GM04504 (cell line): ENCODE measurements at regions not wholly inside any gene's neighbourhood (a gene's known extent, or its start where the extent isn't known, plus 50 kb on each side); places are given as distances from the start of the nearest gene placed in this dataset.

ENCODE experiments used
- DNase-seq: peaks from one replicate; pipeline ENCODE4 v3.0.0-alpha.2; 2012; ENCODE audit warnings: low read depth

DNA sequence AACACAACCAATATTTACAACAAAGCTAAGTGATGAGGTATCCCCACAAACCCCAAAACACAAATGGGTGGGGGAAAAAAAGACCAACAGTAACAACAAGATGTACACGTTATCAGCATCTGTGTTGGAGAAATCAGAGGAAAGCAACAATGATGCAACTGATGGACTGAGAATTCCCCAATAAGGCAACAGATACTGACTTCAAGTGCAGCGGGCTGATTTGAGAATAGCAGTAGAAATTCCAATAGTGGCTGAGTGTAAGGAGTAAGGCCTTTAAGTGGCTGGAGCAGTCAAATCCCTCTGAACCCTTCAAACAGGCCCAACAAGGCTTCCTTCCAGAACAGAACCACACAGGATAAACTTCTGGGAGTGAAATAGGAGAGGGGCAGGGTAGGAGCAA is 97.6 kb downstream of the TM2D1 start:
- DNase-seq: no peak

DNA sequence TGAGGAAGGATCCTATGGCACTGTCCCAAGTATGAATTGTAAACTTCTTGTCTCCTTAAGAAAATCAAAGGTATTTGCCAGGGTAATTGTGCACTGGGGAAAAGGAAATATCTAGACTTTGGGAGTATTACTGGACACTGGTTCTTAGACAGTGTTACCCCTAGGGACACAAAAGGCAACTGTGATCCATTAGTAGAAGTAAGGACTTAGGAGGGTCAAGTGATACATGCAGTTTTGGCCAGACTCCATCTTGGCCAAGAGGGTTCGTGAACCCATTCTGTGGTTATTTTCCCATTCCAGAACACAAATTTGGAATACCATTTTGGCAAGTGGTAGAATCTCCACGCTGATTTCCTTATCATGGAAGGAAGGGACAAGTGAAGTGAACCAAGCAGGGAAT is 98.1 kb downstream of the TM2D1 start:
- no peak for DNase-seq

DNA sequence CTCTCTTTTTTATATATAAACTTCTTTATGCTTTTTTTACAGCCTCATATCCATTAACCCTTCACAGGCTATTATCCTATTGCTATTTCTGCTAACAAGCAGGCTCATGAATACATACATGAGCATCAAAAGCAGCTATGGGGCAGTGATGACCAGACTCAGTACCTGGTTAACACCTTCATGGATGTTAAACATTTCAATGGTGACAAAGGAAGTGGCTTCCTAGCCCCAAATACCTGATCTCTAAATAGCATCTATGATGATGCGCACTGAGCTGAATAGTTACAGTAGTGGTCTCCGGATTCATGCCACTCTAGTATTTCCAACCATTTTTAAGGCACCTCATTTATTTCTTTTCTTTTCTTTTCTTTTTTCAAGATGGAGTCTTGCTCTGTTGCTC is 101.1 kb downstream of the TM2D1 start:
- no peak for DNase-seq

DNA sequence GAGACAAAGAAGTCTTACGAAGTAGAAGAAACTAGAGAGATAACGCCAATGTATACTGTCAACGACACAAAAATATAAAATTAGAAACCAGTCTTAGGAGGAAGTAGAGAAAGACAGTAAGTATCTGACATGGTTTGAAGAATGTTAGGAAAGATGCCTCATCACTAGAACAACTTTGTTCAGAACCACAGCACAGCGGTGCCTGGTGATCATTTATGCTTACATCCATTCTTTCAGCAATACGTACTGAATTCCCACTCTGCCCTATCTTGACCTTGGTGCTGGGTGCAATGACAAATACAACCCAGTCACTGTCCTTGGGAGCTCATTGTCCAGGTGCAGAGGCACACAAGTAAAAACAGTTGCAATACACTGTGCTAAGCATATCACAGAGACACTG is 104.4 kb downstream of the TM2D1 start:
- no peak for DNase-seq

DNA sequence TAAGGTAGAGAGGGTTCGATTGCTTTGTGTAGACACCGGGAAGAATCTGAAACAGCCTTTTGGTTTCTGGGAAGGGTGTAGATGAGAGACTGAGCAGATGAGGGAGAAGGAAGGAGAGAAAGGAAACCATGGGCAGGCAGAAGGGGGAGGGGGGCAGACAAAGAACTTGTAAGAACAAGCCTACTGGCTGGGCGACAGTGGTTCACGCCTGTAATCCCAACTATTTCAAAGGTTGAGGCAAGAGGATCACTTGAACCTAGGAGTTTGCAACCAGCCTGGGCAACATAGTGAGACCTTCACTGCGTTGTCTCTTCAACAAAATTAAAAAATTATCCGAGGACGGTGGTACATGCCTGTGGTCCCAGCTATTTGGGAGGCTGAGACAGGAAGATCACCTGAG is 106.2 kb downstream of the TM2D1 start:
- no peak for DNase-seq

DNA sequence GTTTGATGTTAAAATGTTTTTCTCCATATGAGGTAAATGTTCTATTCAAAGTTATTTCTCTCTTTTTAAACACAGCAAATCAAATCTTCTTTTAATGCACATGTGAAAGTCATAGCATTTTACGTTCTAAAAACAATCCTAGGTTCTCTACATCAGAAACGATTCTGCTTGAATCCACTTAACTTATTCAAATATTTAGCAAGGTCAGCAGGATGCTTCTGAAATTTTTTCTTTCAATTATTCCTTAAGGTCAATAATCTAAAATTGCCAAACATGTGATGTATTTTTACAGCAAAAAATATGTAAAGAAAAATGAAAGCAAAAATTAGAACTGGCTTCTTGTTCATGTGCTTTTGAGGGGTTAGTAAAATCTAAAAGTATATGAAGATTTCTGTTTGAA is 106.7 kb downstream of the TM2D1 start:
- DNase-seq: no peak

DNA sequence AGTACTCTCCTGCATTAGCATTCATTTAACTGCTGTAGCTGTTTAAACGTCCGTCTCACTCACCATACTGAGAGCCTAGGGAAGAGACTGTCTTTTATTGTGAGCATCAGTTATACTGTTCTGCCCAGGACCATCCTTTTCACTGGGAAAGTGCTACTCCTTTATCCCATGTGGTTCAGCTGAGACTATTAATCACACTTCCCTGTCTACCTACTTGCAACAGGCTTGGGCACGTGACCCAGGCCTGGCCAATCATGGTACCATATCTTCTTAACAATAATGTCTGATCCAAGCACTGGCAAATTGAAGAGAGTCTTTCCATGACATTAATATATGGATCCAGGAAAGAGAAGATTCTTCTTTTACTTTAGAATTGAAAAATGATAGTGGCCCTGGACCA is 108.1 kb downstream of the TM2D1 start:
- no peak for DNase-seq

DNA sequence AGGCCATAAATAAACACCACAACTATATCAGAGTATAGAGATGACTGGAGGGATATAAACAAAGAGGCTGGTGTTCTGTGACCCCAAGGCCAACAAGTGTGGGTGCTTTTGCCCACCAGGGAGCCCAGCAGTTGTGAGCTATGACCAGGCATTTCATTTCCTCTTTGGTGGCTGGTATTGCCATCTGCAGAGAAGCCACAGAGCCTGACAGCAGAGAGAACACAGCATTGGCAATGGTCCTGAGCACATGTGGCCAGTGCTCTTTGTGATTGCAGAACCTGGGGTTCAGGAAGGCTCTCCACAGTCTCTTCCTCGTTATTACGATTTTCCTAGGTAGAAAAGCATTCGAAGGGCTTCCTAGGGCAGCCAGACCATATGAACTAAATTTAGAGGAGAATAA is 112.3 kb downstream of the TM2D1 start:
- no peak for DNase-seq

DNA sequence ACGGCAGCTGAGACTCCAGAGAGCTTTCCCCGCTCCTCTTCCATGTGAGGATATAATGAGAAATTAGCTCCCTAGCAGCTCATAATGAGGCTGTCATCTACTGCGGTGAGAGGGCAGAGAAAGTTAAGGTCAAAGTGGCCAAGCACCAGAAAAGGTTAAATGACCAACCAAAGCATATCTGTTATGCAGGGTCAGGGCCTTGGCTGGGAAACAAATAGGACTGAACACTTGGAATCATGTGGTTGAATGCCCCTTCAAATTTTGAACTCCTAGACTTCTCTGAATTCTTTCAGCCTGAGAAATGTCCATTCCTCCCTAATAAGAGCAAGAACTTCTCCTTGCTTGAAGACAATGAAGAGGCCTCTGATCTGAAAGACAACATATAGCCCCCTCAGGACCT is 115.9 kb downstream of the TM2D1 start:
- no peak for DNase-seq

DNA sequence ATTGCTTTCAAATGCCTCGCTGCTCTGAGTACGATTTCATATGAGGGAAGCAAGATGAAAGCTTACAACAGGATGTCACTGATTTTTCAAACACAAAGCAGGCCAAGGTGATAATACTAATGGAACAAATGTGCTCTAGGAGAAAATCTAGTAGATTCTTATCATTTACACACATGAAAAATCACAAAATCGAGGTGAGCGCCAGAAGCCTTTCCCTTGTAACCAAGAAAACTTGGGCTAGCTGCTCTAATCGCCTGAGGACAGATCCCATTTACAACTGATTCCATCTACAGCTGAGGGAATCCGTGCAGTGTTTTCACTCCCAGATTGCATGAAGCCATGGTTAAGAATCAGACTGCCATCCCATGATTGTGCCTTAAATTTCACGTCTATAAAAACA is 117.5 kb downstream of the TM2D1 start:
- no peak for DNase-seq

DNA sequence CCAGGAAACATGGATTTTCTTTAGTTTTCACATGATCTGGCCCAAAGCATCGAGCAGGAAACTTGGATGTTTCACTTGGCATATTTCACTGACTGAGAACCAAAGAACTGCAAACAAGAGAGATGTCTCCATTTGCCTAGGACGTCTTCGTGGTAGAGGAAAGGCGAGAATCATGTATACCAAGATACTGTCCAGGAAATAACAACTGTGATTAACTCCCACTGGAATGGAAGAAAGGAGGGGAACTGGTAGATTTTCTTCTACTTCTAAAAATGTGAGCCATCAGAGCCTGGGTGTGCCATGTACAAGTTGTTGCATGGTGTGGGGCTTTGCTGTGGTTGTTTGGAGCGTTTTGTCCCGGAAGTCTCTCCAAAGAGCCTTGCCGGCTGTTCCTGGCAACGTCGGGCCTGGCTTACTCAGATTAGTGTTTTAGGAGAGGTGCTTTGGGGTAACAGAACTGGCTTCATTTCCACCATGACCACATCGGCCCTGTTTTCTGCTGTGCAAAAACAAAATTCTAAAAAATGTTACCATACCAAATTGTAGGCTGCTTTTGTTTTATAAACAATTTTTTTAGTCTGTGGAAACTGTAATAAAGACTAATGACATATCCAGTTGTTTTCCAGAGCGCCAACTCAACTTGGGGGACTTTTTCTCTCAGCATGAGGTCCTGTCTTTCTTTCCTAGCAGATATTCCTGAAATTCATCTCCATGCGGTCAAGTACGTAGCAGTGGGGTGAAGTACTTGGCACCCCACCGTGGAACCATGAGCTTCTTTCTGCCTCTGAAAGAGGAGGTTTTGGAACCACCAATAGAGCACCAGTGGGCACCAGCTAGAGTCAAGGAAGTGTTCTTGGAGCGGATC is 118.3 kb downstream of the TM2D1 start:
- no peak for DNase-seq

DNA sequence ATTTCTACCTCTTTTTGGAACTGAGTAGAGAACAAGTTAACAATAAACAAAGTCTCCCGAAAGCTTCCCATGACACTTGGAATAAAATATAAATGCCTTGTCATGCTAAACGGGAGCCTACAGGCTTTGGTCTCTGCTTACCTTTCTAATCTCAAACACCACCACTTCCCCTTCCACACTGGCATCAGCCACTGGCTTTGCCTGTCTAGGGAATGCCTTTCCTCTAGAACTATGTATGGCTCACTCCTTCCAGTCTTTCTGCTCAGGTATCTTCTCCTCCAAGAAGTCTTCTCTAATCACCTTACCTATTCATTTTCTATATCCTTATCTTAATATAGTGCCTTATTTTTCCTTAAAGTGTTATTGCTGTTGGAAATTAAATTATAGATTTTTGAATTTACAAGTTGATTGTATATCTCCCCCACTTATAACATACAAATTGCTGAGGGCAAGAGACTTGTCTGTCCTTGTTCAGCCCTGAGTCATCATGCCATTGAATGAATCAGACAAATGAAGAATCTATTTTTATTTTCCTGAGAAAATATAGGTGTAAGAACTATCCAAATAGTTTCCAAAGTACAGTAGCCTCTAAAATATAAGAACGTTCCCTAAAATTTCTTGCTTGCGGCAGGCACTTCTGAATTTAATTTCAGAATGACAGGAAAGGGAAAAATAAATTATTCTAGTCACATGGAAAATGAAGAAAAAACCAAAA is 119.2 kb downstream of the TM2D1 start:
- no peak for DNase-seq

DNA sequence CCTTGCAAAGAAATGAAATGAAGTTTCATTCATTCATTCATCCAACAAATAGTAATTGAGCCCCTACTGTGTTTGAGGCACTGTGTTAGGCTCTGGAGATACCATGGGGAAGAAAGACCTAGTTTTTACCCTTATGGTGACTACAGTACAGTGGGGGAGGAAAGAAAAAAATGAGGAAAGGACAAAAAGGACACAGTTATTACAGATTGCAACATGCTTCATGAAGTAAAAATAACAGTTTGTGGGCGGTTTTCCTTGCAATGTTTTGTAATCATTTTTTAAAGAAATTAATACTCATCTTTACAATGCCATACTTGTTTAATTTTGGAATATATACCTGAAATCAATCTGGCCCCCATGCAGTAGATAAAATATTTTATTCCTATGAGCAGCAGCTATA is 120.3 kb downstream of the TM2D1 start:
- no peak for DNase-seq

DNA sequence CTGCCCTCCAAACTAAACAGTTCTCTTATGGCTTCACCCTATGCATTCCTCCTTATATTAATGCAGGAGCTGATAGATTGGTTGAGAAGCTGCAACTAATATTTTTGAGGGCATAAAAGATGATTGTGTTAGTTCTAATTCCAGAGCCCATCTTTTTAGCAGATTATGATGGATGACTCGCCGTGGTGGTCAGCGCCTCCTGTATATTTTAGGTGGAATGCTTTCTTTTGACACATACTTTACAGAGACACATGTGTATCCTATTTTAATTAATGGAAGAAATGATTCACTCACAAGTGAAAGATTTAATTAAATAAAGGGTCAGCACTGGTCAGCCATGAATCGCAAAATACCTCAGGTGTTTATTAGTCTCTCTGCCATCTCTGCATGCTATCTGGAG is 120.7 kb downstream of the TM2D1 start:
- no peak for DNase-seq

DNA sequence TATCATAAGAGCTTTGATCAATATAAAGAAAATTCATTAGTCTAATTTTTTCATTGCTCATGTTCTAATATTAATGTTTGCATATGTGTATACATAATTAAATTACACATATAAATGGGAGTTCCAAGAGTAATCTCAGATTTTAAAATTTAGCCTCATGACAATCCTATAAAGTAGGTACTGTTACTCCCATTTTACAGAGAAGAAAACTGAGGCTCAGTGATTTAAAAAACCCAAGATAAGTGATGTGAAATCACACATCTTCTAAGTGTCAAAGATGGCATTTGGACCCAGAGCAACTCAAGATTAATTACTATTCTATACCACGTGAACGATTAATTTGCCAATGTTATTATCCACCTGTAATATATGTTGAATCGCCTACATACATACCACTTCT is 122.3 kb downstream of the TM2D1 start:
- no peak for DNase-seq

DNA sequence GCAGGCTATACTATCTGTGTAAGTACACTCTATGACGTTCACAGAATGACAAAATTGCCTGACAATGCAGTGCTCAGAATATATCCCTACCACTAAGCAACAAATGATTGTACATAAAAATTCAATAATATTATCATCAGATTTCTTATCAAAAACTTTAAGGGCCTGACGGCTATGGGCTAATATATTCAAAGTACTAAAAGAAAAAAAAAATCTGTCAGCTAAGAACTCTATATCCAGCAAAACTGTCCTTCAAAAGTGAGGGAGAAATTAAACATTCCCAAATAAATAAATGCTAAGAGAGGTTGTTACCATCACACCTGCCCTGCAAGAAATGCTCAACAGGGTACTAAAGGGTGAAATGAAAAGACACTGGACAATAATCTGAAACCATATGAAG is 127.3 kb downstream of the TM2D1 start:
- no peak for DNase-seq

DNA sequence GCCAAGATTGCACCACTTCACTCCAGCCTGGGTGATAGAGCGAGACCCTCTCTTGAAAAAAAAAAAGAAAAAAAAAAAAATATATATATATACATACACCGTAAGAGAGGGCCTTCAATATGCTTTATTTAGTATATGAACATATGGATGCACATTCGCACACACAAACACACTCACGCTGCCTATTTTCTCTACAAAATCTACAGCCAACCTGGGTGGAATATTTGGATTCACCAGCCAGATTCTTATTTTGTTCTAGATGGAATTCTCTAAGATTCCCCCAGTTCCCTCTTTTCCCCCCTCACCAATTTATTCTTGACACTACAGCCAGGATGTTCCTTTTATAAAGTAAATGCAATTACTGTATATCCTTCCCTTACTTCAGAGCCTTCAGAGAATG is 131.6 kb downstream of the TM2D1 start:
- DNase-seq: no peak

DNA sequence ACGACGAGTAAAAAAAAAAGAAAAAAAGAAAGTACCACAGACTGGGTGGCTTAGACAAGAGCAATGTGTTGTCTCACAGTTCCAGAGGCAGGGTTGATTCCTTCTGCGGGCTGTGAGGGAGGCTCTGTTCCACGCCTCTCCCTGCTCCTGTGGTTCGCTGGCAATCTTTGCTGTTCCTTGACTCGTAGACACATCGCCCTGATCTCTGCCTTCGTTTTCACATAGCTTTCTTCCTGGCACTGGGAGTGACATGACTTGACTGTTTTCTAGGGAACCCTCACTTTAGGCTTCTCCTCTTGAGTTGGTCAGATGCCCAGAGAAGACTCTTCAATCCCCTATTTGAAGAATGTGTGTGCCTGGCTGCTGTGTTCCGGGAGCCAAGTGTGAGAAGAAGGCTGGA is 133.6 kb downstream of the TM2D1 start:
- DNase-seq: no peak

DNA sequence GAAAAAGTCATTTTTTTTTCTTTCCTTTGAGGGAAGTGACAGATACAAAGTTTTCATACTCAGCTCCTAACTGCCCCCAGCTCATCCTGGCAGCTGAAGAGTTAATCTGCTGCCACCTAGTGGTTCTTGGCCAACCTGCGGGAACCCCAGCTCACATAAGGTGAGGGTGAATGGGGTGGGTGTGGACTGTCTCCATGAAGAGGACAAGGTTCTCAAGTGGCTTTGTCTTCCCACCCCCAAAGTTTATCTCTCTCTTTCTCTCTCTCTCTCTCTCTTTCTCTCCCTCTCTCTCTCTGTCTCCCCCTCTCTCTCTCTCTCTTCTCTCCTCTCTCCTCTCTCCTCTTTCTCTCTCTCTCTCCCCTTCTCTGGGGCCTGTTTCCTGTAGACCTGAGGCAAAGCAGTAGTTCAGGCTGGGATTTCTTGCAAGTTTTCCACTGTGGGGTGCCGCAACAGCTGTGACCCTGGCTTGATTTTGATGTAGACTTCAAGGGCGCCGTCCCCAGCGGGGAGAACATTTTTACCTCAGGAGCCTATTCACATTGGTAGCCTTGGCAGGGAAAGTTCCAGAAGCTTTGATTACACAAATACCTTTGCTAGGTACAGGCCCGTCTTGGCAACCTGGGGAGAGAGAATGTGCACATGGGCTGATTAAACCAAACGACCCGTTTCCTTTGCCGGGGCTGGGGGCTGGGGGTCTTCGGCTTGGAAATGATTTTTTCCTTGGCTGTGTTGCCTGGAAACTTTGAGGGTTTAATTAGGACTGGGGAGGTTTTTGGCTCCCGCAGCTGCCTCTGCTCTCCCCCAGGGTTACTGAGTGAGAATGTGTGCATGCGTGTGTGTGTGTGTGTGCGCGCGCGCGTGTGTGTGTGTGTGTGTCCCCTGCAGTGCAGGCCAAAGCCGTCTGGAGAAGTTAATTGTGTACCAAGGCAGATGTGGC is 135.9 kb downstream of the TM2D1 start:
- DNase-seq: no peak

DNA sequence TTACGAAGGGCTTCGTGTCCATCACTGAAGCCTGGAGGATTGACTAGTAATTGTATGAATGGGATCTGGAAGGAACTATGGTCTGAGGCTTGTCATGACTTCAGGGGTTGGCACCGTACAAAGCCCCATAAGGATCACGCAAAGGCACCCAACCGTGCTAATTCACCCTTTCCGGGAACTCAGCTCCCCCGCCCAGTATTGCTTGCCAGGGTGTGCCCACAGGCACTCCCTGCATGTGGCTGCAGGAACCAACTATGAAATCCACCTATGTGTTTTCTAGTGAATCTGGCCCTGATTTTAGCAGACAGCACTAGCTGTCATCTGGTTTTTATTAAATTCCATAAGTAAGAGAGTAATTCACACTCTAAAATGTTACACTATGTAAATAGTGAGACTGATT is 139.2 kb downstream of the TM2D1 start:
- DNase-seq: no peak

DNA sequence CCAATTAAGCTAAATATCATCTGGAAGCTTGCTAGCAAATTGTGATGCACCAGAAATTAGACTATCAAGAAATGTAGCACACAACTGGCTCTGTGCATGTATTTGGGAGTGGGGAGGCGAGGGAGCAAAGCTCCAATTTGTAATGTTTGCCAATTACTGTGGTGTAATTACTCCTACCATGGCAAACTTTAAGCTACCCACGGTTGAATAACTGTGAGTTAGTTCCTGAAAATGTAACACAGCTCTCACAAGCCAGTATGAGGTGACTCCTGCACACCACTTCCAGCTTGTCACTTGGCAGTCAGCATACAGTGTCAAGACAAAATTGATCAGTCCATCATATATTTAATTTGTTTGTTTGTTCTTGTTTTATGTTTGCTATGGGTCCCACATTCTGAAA is 141.2 kb downstream of the TM2D1 start:
- no peak for DNase-seq

DNA sequence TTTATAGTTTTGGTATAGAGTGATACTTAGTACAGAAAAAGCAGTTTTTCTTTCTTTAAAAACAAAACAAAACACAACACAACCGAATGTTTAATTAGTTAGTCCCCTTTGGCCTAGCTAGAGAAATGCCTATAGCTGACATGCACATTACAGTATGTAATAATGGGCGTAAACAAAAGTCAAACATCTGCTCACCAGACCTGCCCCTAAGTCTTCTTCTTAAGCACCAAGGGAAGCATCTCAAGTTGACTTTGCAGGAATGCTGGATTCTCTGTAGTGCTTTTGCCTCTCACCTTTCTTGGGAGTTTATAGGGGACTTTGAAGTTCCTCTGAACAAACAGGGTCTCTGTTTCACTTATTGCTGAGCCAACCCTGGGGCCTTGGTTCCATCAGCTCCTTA is 143.7 kb downstream of the TM2D1 start:
- no peak for DNase-seq

DNA sequence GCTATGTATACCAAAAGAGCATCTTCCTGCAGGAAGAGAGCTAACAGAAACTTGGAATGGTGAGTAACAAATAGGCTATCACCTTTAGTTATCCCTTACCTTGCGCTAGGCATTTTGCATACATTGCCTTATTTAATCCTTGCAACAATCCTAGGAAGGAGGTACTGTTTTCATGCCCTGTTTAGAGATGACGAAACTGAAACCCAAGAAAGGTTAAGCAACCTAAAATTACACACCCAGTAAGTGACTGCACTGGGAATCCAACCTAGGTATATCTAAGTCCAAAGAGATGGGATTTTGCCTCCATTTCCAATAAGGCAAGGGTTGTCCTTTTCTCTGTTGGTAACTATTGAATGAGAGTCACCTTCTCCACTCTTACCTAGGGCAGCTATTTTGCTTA is 144.5 kb downstream of the TM2D1 start:
- no peak for DNase-seq
